ENCODE measurements at regions not wholly inside any gene's neighbourhood (a gene's known extent, or its start where the extent isn't known, plus 50 kb on each side); places are given as distances from the start of the nearest gene placed in this dataset.

GRCh38 chr12:24198936-24199671 is 249.6 kb upstream of the SOX5 start:
- no peak for DNase-seq

- no peak for DNase-seq
Observed at GRCh38 chr12:24198070-24198469, 248.6 kb upstream of the SOX5 start.

- DNase-seq, result no peak
Observed at GRCh38 chr12:24197532-24197931, 248.1 kb upstream of the SOX5 start.

GRCh38 chr12:24195063-24195462 is 245.6 kb upstream of the SOX5 start:
- DNase-seq, result no peak

GRCh38 chr12:24191117-24191516 is 241.6 kb upstream of the SOX5 start:
- no peak for DNase-seq

- DNase-seq, result no peak
Observed at GRCh38 chr12:24185782-24186181, 236.3 kb upstream of the SOX5 start.

- no peak for DNase-seq
Observed at GRCh38 chr12:24177889-24178288, 228.4 kb upstream of the SOX5 start.

- DNase-seq, result no peak
Observed at GRCh38 chr12:24175929-24176328, 226.5 kb upstream of the SOX5 start.

GRCh38 chr12:24175284-24175683 is 225.8 kb upstream of the SOX5 start:
- DNase-seq, result no peak

GRCh38 chr12:24173067-24173466 is 223.6 kb upstream of the SOX5 start:
- DNase-seq, result peak in 1 of 2 experiments; percentile 20

- DNase-seq, result no peak
Observed at GRCh38 chr12:24172773-24173066, 223.2 kb upstream of the SOX5 start.

GRCh38 chr12:24172031-24172772 is 222.7 kb upstream of the SOX5 start:
- DNase-seq, result no peak

- DNase-seq, result no peak
Observed at GRCh38 chr12:24155042-24155441, 205.6 kb upstream of the SOX5 start.

GRCh38 chr12:24153079-24153478 is 203.6 kb upstream of the SOX5 start:
- DNase-seq, result no peak

GRCh38 chr12:24152270-24152669 is 202.8 kb upstream of the SOX5 start:
- no peak for DNase-seq

- DNase-seq, result no peak
Observed at GRCh38 chr12:24143928-24144327, 194.5 kb upstream of the SOX5 start.

- no peak for DNase-seq
Observed at GRCh38 chr12:24139035-24139434, 189.6 kb upstream of the SOX5 start.

- no peak for DNase-seq
Observed at GRCh38 chr12:24138041-24138440, 188.6 kb upstream of the SOX5 start.

GRCh38 chr12:24135158-24135850 is 185.8 kb upstream of the SOX5 start:
- DNase-seq, result no peak

GRCh38 chr12:24134092-24134491 is 184.6 kb upstream of the SOX5 start:
- DNase-seq, result no peak

- no peak for DNase-seq
Observed at GRCh38 chr12:24133384-24133783, 183.9 kb upstream of the SOX5 start.

- DNase-seq, result no peak
Observed at GRCh38 chr12:24127919-24128721, 178.7 kb upstream of the SOX5 start.

GRCh38 chr12:24125280-24125679 is 175.8 kb upstream of the SOX5 start:
- DNase-seq, result no peak
